DOHH2 (cell line): ENCODE measurements at regions not wholly inside any gene's neighbourhood (a gene's known extent, or its start where the extent isn't known, plus 50 kb on each side); places are given as distances from the start of the nearest gene placed in this dataset.
A peak's percentile ranks its signal among the peaks of the same experiment; 100 is the strongest.

Source experiments
- H3F3A ChIP-seq: fragments of 200-600 bp; sonication (generic), shearing (Covaris generic); 2 replicates; pipeline ENCODE4 v1.6.0; 2016; ENCODE audit warnings: antibody characterized with exemption, mild to moderate bottlenecking; ENCODE audit not compliant: control insufficient read depth, insufficient read depth
- H3K27ac ChIP-seq: fragments of 200-600 bp; sonication (generic); 2 replicates; pipeline ENCODE4 v1.5.1; 2014; ENCODE audit warnings: low read depth, mild to moderate bottlenecking, low read length, moderate library complexity
- H3K27me3 ChIP-seq: fragments of 200-600 bp; sonication (generic); 2 replicates; pipeline ENCODE4 v1.6.1; 2014; ENCODE audit warnings: mild to moderate bottlenecking, low read length, mixed read lengths; ENCODE audit not compliant: control insufficient read depth
- H3K36me3 ChIP-seq: fragments of 200-600 bp; sonication (generic); 2 replicates; pipeline ENCODE4 v1.6.1; 2014; ENCODE audit warnings: mild to moderate bottlenecking, low read length, moderate library complexity, mixed read lengths; ENCODE audit not compliant: control insufficient read depth
- H3K4me1 ChIP-seq: fragments of 200-600 bp; sonication (generic); 2 replicates; pipeline ENCODE4 v1.6.1; 2014; ENCODE audit warnings: mild to moderate bottlenecking, low read length, mixed read lengths; ENCODE audit not compliant: control insufficient read depth
- H3K4me2 ChIP-seq: fragments of 200-600 bp; sonication (generic); 2 replicates; pipeline ENCODE4 v1.6.0; 2014; ENCODE audit warnings: mild to moderate bottlenecking, low read length, moderate library complexity
- H3K4me3 ChIP-seq: fragments of 200-600 bp; sonication (generic); 2 replicates; pipeline ENCODE4 v1.5.1; 2014; ENCODE audit warnings: mild to moderate bottlenecking, low read length, mixed read lengths
- H3K79me2 ChIP-seq: fragments of 200-600 bp; sonication (generic); 2 replicates; pipeline ENCODE4 v1.6.1; 2014; ENCODE audit warnings: mild to moderate bottlenecking, low read length, mixed read lengths; ENCODE audit not compliant: control insufficient read depth
- H3K9me2 ChIP-seq: fragments of 200-600 bp; sonication (generic); replicated peaks from 2 replicates; pipeline ENCODE4 v1.6.1; 2014; ENCODE audit warnings: mild to moderate bottlenecking, low read length, mixed read lengths; ENCODE audit not compliant: control insufficient read depth
- H3K9me3 ChIP-seq: fragments of 200-600 bp; sonication (generic); 2 replicates; pipeline ENCODE4 v1.6.1; 2014; ENCODE audit warnings: antibody characterized with exemption, low read length, mixed read lengths; ENCODE audit not compliant: control insufficient read depth, insufficient read depth
- H4K20me1 ChIP-seq: fragments of 200-600 bp; sonication (generic); 2 replicates; pipeline ENCODE4 v1.6.0; 2014; ENCODE audit warnings: low read depth, mild to moderate bottlenecking, antibody characterized with exemption, low read length, moderate library complexity; ENCODE audit not compliant: control insufficient read depth, insufficient read depth
- CTCF ChIP-seq: fragments of 200-600 bp; sonication (generic); IDR thresholded peaks from one replicate; pipeline ENCODE4 v1.5.1; 2014; ENCODE audit warnings: antibody characterized with exemption, mild to moderate bottlenecking, low read depth, low read length; ENCODE audit not compliant: poor library complexity, severe bottlenecking
- EZH2phosphoT487 ChIP-seq: fragments of 200-600 bp; sonication (generic); IDR thresholded peaks from 2 replicates; pipeline ENCODE4 v1.6.1; 2017; ENCODE audit warnings: borderline replicate concordance, mild to moderate bottlenecking, antibody characterized with exemption, low read length, moderate library complexity, mixed read lengths

GRCh38 chr2:6782517-6783237 is 83.0 kb downstream of the CMPK2 start:
- Histone ChIP-seq H3K4me2 (no peak overlapping the region), H3K4me1 (peaks cover 85% of the 10 kb centered on the region)

GRCh38 chr2:6783238-6783614 is 82.5 kb downstream of the CMPK2 start:
- Histone ChIP-seq H3K36me3 (peaks cover 18% of the 10 kb centered on the region), H4K20me1 (no peaks in the 10 kb centered on the region), H3K4me3 (no peak overlapping the region), H3K9me3 (peaks cover 5% of the 10 kb centered on the region; the same call in 1 of the 2 replicates), H3K4me1 (peaks cover 84% of the 10 kb centered on the region), H3F3A (peaks cover 33% of the 10 kb centered on the region), H3K27me3 (no peaks in the 10 kb centered on the region), H3K79me2 (peaks cover 23% of the 10 kb centered on the region), H3K4me2 (peak overlapping the region; percentile 14; the same call in 1 of the 2 replicates), H3K9me2 (no peaks in the 10 kb centered on the region), H3K27ac (no peak overlapping the region)
- TF ChIP-seq CTCF (no peak), EZH2phosphoT487 (no peak)

More at GRCh38 chr2:6782517-6783237, 83.0 kb downstream of the CMPK2 start:
- H3F3A ChIP-seq: peaks cover 39% of the 10 kb centered on the region
- H3K36me3 ChIP-seq: peaks cover 22% of the 10 kb centered on the region
- no peaks in the 10 kb centered on the region for H3K9me2 ChIP-seq
- no peaks in the 10 kb centered on the region for H4K20me1 ChIP-seq
- peak overlapping the region; percentile 98 for H3K27ac ChIP-seq
- no peaks in the 10 kb centered on the region for H3K27me3 ChIP-seq
- H3K4me3 ChIP-seq: no peak overlapping the region; the same call in 1 of the 2 replicates
- TF ChIP-seq CTCF (no peak), EZH2phosphoT487 (no peak)
- peaks cover 5% of the 10 kb centered on the region; the same call in 1 of the 2 replicates for H3K9me3 ChIP-seq
- H3K79me2 ChIP-seq: peaks cover 24% of the 10 kb centered on the region

- peaks cover 84% of the 10 kb centered on the region for H3K4me1 ChIP-seq
- H3K27ac ChIP-seq: peak overlapping the region; percentile 14; the same call in 1 of the 2 replicates
- H3K4me3 ChIP-seq: no peak overlapping the region
- H3K79me2 ChIP-seq: peaks cover 12% of the 10 kb centered on the region
- H3K36me3 ChIP-seq: peaks cover 8% of the 10 kb centered on the region
- TF ChIP-seq CTCF (no peak), EZH2phosphoT487 (no peak)
- no peaks in the 10 kb centered on the region for H3K9me2 ChIP-seq
- H3K9me3 ChIP-seq: peaks cover 5% of the 10 kb centered on the region; the same call in 1 of the 2 replicates
- H3F3A ChIP-seq: peaks cover 23% of the 10 kb centered on the region
- no peaks in the 10 kb centered on the region for H4K20me1 ChIP-seq
- H3K4me2 ChIP-seq: peak overlapping the region; percentile 14
- H3K27me3 ChIP-seq: no peaks in the 10 kb centered on the region
These were observed 81.4 kb downstream of the CMPK2 start for GRCh38 chr2:6784291-6784690.
